Smooth muscle cell (in vitro differentiated cells): ENCODE measurements at regions not wholly inside any gene's neighbourhood (a gene's known extent, or its start where the extent isn't known, plus 50 kb on each side); places are given as distances from the start of the nearest gene placed in this dataset.

ENCODE experiments used
- DNase-seq: peaks from one replicate; lab custom pipeline; 2025; ENCODE audit not compliant: unreplicated experiment; lab: John Stamatoyannopoulos, UW
- H2AFZ ChIP-seq: fragments of 200-600 bp; sonication (generic); 2 replicates; pipeline ENCODE4 v1.6.0; 2016; ENCODE audit warnings: antibody characterized with exemption, low read depth, mild to moderate bottlenecking
- H3F3A ChIP-seq: fragments of 200-600 bp; sonication (generic); 2 replicates; pipeline ENCODE4 v1.6.0; 2017; ENCODE audit warnings: antibody characterized with exemption, low read depth
- H3K27ac ChIP-seq: fragments of 200-600 bp; sonication (generic); 2 replicates; pipeline ENCODE4 v1.5.1; 2016; ENCODE audit warnings: low read depth, mild to moderate bottlenecking
- H3K27me3 ChIP-seq: fragments of 200-600 bp; sonication (generic); 2 replicates; pipeline ENCODE4 v1.6.1; 2016; ENCODE audit warnings: low read depth, mild to moderate bottlenecking
- H3K36me3 ChIP-seq: fragments of 200-600 bp; sonication (generic); 2 replicates; pipeline ENCODE4 v1.5.1; 2016; ENCODE audit warnings: low read depth
- H3K4me1 ChIP-seq: fragments of 200-600 bp; sonication (generic); 2 replicates; pipeline ENCODE4 v1.5.1; 2016; ENCODE audit warnings: low read depth
- H3K4me2 ChIP-seq: fragments of 200-600 bp; sonication (generic); 2 replicates; pipeline ENCODE4 v1.6.0; 2016; ENCODE audit warnings: mild to moderate bottlenecking
- H3K4me3 ChIP-seq: fragments of 200-600 bp; sonication (generic); 2 replicates; pipeline ENCODE4 v1.5.1; 2016; ENCODE audit warnings: mild to moderate bottlenecking
- H3K79me2 ChIP-seq: fragments of 200-600 bp; sonication (generic); 2 replicates; pipeline ENCODE4 v1.6.0; 2016; ENCODE audit warnings: low read depth, mild to moderate bottlenecking
- H3K9ac ChIP-seq: fragments of 200-600 bp; sonication (generic); 2 replicates; pipeline ENCODE4 v1.6.0; 2016; ENCODE audit warnings: low read depth
- H3K9me3 ChIP-seq: fragments of 200-600 bp; sonication (generic); replicated peaks from 2 replicates; pipeline ENCODE4 v1.5.1; 2016; ENCODE audit warnings: low read depth
- H4K20me1 ChIP-seq: fragments of 200-600 bp; sonication (generic); 2 replicates; pipeline ENCODE4 v1.6.0; 2016; ENCODE audit warnings: low read depth
- CTCF ChIP-seq: fragments of 200-600 bp; sonication (generic); IDR thresholded peaks from 2 replicates; pipeline ENCODE4 v1.5.1; 2017; ENCODE audit warnings: borderline replicate concordance, mild to moderate bottlenecking, antibody characterized with exemption; ENCODE audit not compliant: insufficient read depth, poor library complexity, severe bottlenecking
- WGBS: methylation state at CpG from one replicate; pipeline ENCODE4 v1.1.7; 2016; ENCODE audit warnings: low lambda C conversion rate; 5-methylcytosine and 5-hydroxymethylcytosine counted together

- Histone ChIP-seq H3K4me3 (no peak overlapping the region), H3K4me1 (no peaks in the 10 kb centered on the region), H3K9me3 (no peaks in the 10 kb centered on the region), H3F3A (no peaks in the 10 kb centered on the region), H3K27ac (no peak overlapping the region), H2AFZ (no peak overlapping the region), H3K79me2 (no peaks in the 10 kb centered on the region), H3K9ac (no peak overlapping the region), H4K20me1 (no peaks in the 10 kb centered on the region), H3K27me3 (peaks cover 9% of the 10 kb centered on the region), H3K4me2 (no peak overlapping the region), H3K36me3 (no peaks in the 10 kb centered on the region)
- 86% methylated on average over 3 of the region's 3 CpGs for WGBS
- DNase-seq: no peak
- TF ChIP-seq CTCF: no peak
Measured at GRCh38 chr7:97623333-97623732, 108.6 kb upstream of the TAC1 start.

- Histone ChIP-seq H3K79me2 (no peaks in the 10 kb centered on the region), H3K27ac (no peak overlapping the region), H3F3A (no peaks in the 10 kb centered on the region), H3K9ac (no peak overlapping the region), H3K4me1 (no peaks in the 10 kb centered on the region), H3K4me2 (no peak overlapping the region), H3K4me3 (no peak overlapping the region), H4K20me1 (no peaks in the 10 kb centered on the region), H3K9me3 (no peaks in the 10 kb centered on the region), H2AFZ (no peak overlapping the region), H3K27me3 (peaks cover 14% of the 10 kb centered on the region), H3K36me3 (no peaks in the 10 kb centered on the region)
- DNase-seq: no peak
- 92% methylated on average over 1 of the region's 1 CpG for WGBS
- no peak for TF ChIP-seq CTCF
Measured at GRCh38 chr7:97630116-97630515, 101.8 kb upstream of the TAC1 start.

GRCh38 chr7:97635622-97636021, 96.3 kb upstream of the TAC1 start:
- H2AFZ ChIP-seq: no peak overlapping the region
- no peak overlapping the region for H3K9ac ChIP-seq
- H3K9me3 ChIP-seq: no peaks in the 10 kb centered on the region
- H3K4me1 ChIP-seq: no peaks in the 10 kb centered on the region
- no peak for DNase-seq
- WGBS: 99% methylated on average over 4 of the region's 4 CpGs
- H4K20me1 ChIP-seq: no peaks in the 10 kb centered on the region
- no peaks in the 10 kb centered on the region for H3F3A ChIP-seq
- no peaks in the 10 kb centered on the region for H3K79me2 ChIP-seq
- no peak overlapping the region for H3K27ac ChIP-seq
- H3K4me3 ChIP-seq: no peak overlapping the region
- no peak for TF ChIP-seq CTCF
- peaks cover 12% of the 10 kb centered on the region for H3K27me3 ChIP-seq
- no peaks in the 10 kb centered on the region for H3K36me3 ChIP-seq
- no peak overlapping the region for H3K4me2 ChIP-seq

GRCh38 chr7:97639036-97639435, 92.8 kb upstream of the TAC1 start:
- DNase-seq: no peak
- no peak overlapping the region for H3K4me2 ChIP-seq
- H3K9ac ChIP-seq: no peak overlapping the region
- no peaks in the 10 kb centered on the region for H4K20me1 ChIP-seq
- no peaks in the 10 kb centered on the region for H3K79me2 ChIP-seq
- no peaks in the 10 kb centered on the region for H3K36me3 ChIP-seq
- no peak overlapping the region for H3K4me3 ChIP-seq
- TF ChIP-seq CTCF: no peak
- H3F3A ChIP-seq: no peaks in the 10 kb centered on the region
- no peaks in the 10 kb centered on the region for H3K4me1 ChIP-seq
- H3K9me3 ChIP-seq: no peaks in the 10 kb centered on the region
- no peak overlapping the region for H3K27ac ChIP-seq
- H3K27me3 ChIP-seq: peaks cover 12% of the 10 kb centered on the region
- H2AFZ ChIP-seq: no peak overlapping the region
